Fibroblast of the aortic adventitia (primary cell): ENCODE measurements at regions not wholly inside any gene's neighbourhood (a gene's known extent, or its start where the extent isn't known, plus 50 kb on each side); places are given as distances from the start of the nearest gene placed in this dataset.
"Not testable (repeated sequence)": the region's sequence is repeated elsewhere in the genome, so short reads cannot be mapped to it uniquely, and the experiment has no call there.

ENCODE experiments used
- DNase-seq: peaks from one replicate; pipeline ENCODE4 v3.0.0-alpha.2; 2010; ENCODE audit warnings: low read depth
- H3K4me3 ChIP-seq: 2 replicates; pipeline ENCODE4 v1.5.1; 2011; ENCODE audit warnings: low read depth, mild to moderate bottlenecking, control low read depth, low read length, moderate library complexity
- CTCF ChIP-seq: IDR thresholded peaks from 2 replicates; pipeline ENCODE4 v1.5.1; 2011; ENCODE audit warnings: mild to moderate bottlenecking, low read length, control low read depth, inconsistent platforms; ENCODE audit not compliant: insufficient read depth

- H3K4me3 ChIP-seq: no peak overlapping the region
- no peak for DNase-seq
- TF ChIP-seq CTCF: no peak
These were observed 53.2 kb upstream of the PARP1 start for GRCh38 chr1:226461087-226461486.

- no peak for TF ChIP-seq CTCF
- H3K4me3 ChIP-seq: no peak overlapping the region
These were observed 56.2 kb upstream of the PARP1 start for GRCh38 chr1:226463925-226464586.

GRCh38 chr1:226464587-226464971, 56.7 kb upstream of the PARP1 start:
- H3K4me3 ChIP-seq, DNase-seq: not testable (repeated sequence)

More at GRCh38 chr1:226463925-226464586, 56.2 kb upstream of the PARP1 start:
- no peak for DNase-seq

- H3K4me3 ChIP-seq: no peak overlapping the region
- no peak for TF ChIP-seq CTCF
- DNase-seq: no peak
These were observed 58.4 kb upstream of the PARP1 start for GRCh38 chr1:226466296-226466695.

- no peak for TF ChIP-seq CTCF
- DNase-seq: no peak
- no peak overlapping the region for H3K4me3 ChIP-seq
These were observed 59.5 kb upstream of the PARP1 start for GRCh38 chr1:226467443-226467842.

GRCh38 chr1:226470921-226471866, 63.3 kb upstream of the PARP1 start:
- no peak overlapping the region for H3K4me3 ChIP-seq
- TF ChIP-seq CTCF: no peak

GRCh38 chr1:226473325-226473724, 65.4 kb upstream of the PARP1 start:
- TF ChIP-seq CTCF: no peak

More at GRCh38 chr1:226470921-226471866, 63.3 kb upstream of the PARP1 start:
- no peak for DNase-seq

More at GRCh38 chr1:226473325-226473724, 65.4 kb upstream of the PARP1 start:
- no peak overlapping the region for H3K4me3 ChIP-seq
- no peak for DNase-seq
